ENCODE measurements at regions not wholly inside any gene's neighbourhood (a gene's known extent, or its start where the extent isn't known, plus 50 kb on each side); places are given as distances from the start of the nearest gene placed in this dataset.

- Histone ChIP-seq H3K4me1 (ENCODE audit: insufficient read depth) (no peaks in the 10 kb centered on the region), H2AFZ (no peak overlapping the region), H3K27ac (ENCODE audit: low read depth) (no peak overlapping the region), H3K36me3 (ENCODE audit: insufficient read depth) (no peaks in the 10 kb centered on the region), H4K20me1 (replicated peaks; ENCODE audit: insufficient read depth) (no peaks in the 10 kb centered on the region), H3K79me2 (replicated peaks; ENCODE audit: insufficient read depth) (no peaks in the 10 kb centered on the region), H3K27me3 (ENCODE audit: insufficient read depth) (no peaks in the 10 kb centered on the region), H3K4me3 (no peak overlapping the region), H3F3A (replicated peaks; ENCODE audit: low read depth) (no peaks in the 10 kb centered on the region), H3K9me2 (ENCODE audit: insufficient read depth) (no peaks in the 10 kb centered on the region), H3K4me2 (no peak overlapping the region)
- Mint-ChIP-seq H3K9me3 (no peaks in the 10 kb centered on the region; the same call in 2 of the 3 replicates), H3K36me3 (ENCODE audit: low read depth) (no peaks in the 10 kb centered on the region), H3K27me3 (ENCODE audit: insufficient read depth, low read depth, poor library complexity) (peaks cover 7% of the 10 kb centered on the region), H3K27ac (no peak overlapping the region), H3K4me3 (no peak overlapping the region), H3K4me1 (peaks cover 12% of the 10 kb centered on the region)
- ATAC-seq (no peak), DNase-seq (ENCODE audit: low spot score) (no peak)
- TF ChIP-seq ZNF462 (CRISPR knock-in tag; IDR thresholded peaks at IDR 0.05) (no peak), ZNF114 (CRISPR knock-in tag; IDR thresholded peaks at IDR 0.05) (no peak)
These were observed 61.9 kb upstream of the SMNDC1 start for GRCh38 chr10:110366635-110367034.

- H3K4me2 ChIP-seq, result no peak overlapping the region
- H3K27me3 ChIP-seq (ENCODE audit: insufficient read depth), result no peaks in the 10 kb centered on the region
- no peaks in the 10 kb centered on the region; the same call in 2 of the 3 replicates for H3K9me3 Mint-ChIP-seq
- TF ChIP-seq JUNB (IDR thresholded peaks at IDR 0.05; ENCODE audit: unreplicated experiment), result no peak
- no peak for TF ChIP-seq CREB1 (CRISPR knock-in tag; IDR thresholded peaks at IDR 0.05; ENCODE audit: low read depth)
- TF ChIP-seq STAT1 (IDR thresholded peaks at IDR 0.05; ENCODE audit: unreplicated experiment), result no peak
- no peak for TF ChIP-seq POLR2AphosphoS5 (IDR thresholded peaks at IDR 0.05; ENCODE audit: low read depth)
- no peak for TF ChIP-seq EZH2 (IDR thresholded peaks at IDR 0.05; ENCODE audit: low read depth, unreplicated experiment)
- no peak for TF ChIP-seq ZNF114 (CRISPR knock-in tag; IDR thresholded peaks at IDR 0.05)
- H3K9me2 ChIP-seq (ENCODE audit: insufficient read depth), result no peaks in the 10 kb centered on the region; the same call in 1 of the 2 replicates
- H3K36me3 ChIP-seq (ENCODE audit: insufficient read depth), result no peaks in the 10 kb centered on the region
- H3K4me1 ChIP-seq (ENCODE audit: insufficient read depth), result no peaks in the 10 kb centered on the region
- H3K27ac ChIP-seq (ENCODE audit: low read depth), result no peak overlapping the region
- peaks cover 7% of the 10 kb centered on the region for H3K27me3 Mint-ChIP-seq (ENCODE audit: insufficient read depth, low read depth, poor library complexity)
- no peak overlapping the region for H3K4me3 Mint-ChIP-seq
- H3K4me1 Mint-ChIP-seq, result peaks cover 15% of the 10 kb centered on the region
- H3K27ac Mint-ChIP-seq, result peak overlapping the region; percentile 58; the same call in 1 of the 2 replicates
- ATAC-seq (no peak), DNase-seq (ENCODE audit: low spot score) (no peak)
- H3K36me3 Mint-ChIP-seq (ENCODE audit: low read depth), result no peaks in the 10 kb centered on the region
- no peaks in the 10 kb centered on the region for H4K20me1 ChIP-seq (replicated peaks; ENCODE audit: insufficient read depth)
- no peaks in the 10 kb centered on the region for H3K79me2 ChIP-seq (replicated peaks; ENCODE audit: insufficient read depth)
- no peak overlapping the region for H2AFZ ChIP-seq
- no peaks in the 10 kb centered on the region for H3F3A ChIP-seq (replicated peaks; ENCODE audit: low read depth)
- H3K4me3 ChIP-seq, result no peak overlapping the region
These were observed 63.3 kb upstream of the SMNDC1 start for GRCh38 chr10:110368002-110368401.

Measured in GM23338 (cell line).